ENCODE measurements at regions not wholly inside any gene's neighbourhood (a gene's known extent, or its start where the extent isn't known, plus 50 kb on each side); places are given as distances from the start of the nearest gene placed in this dataset.

- in situ Hi-C loops (cut with MboI; ENCODE audit: low sequenced_read_pairs, unreplicated experiment), result no loop called here
- TF ChIP-seq CTCF (IDR thresholded peaks at IDR 0.05; ENCODE audit: borderline replicate concordance, control extremely low read depth, extremely low read depth, insufficient read depth, missing control alignments), result no peak
- no peak for DNase-seq (ENCODE audit: low spot score)
These were observed 65.1 kb upstream of the ZNF366 start for GRCh38 chr5:72572236-72572765.

GRCh38 chr5:72569408-72569944, 62.3 kb upstream of the ZNF366 start:
- no peak for DNase-seq (ENCODE audit: low spot score)
- in situ Hi-C loops (cut with MboI; ENCODE audit: low sequenced_read_pairs, unreplicated experiment), result no loop called here
- TF ChIP-seq CTCF (IDR thresholded peaks at IDR 0.05; ENCODE audit: borderline replicate concordance, control extremely low read depth, extremely low read depth, insufficient read depth, missing control alignments), result no peak

- no peak for DNase-seq (ENCODE audit: low spot score)
- in situ Hi-C loops (cut with MboI; ENCODE audit: low sequenced_read_pairs, unreplicated experiment), result no loop called here
- no peak for TF ChIP-seq CTCF (IDR thresholded peaks at IDR 0.05; ENCODE audit: borderline replicate concordance, control extremely low read depth, extremely low read depth, insufficient read depth, missing control alignments)
These were observed 59.5 kb upstream of the ZNF366 start for GRCh38 chr5:72566746-72567145.

GRCh38 chr5:72565513-72566289, 58.5 kb upstream of the ZNF366 start:
- in situ Hi-C loops (cut with MboI; ENCODE audit: low sequenced_read_pairs, unreplicated experiment), result no loop called here
- TF ChIP-seq CTCF (IDR thresholded peaks at IDR 0.05; ENCODE audit: borderline replicate concordance, control extremely low read depth, extremely low read depth, insufficient read depth, missing control alignments), result no peak
- DNase-seq (ENCODE audit: low spot score), result no peak

- no peak for TF ChIP-seq CTCF (IDR thresholded peaks at IDR 0.05; ENCODE audit: borderline replicate concordance, control extremely low read depth, extremely low read depth, insufficient read depth, missing control alignments)
- DNase-seq (ENCODE audit: low spot score), result no peak
- in situ Hi-C loops (cut with MboI; ENCODE audit: low sequenced_read_pairs, unreplicated experiment), result no loop called here
These were observed 55.5 kb upstream of the ZNF366 start for GRCh38 chr5:72562717-72563116.

- in situ Hi-C loops (cut with MboI; ENCODE audit: low sequenced_read_pairs, unreplicated experiment), result no loop called here
- no peak for DNase-seq (ENCODE audit: low spot score)
- TF ChIP-seq CTCF (IDR thresholded peaks at IDR 0.05; ENCODE audit: borderline replicate concordance, control extremely low read depth, extremely low read depth, insufficient read depth, missing control alignments), result no peak
These were observed 54.1 kb upstream of the ZNF366 start for GRCh38 chr5:72561148-72561972.
